ENCODE measurements at regions not wholly inside any gene's neighbourhood (a gene's known extent, or its start where the extent isn't known, plus 50 kb on each side); places are given as distances from the start of the nearest gene placed in this dataset.

DNA sequence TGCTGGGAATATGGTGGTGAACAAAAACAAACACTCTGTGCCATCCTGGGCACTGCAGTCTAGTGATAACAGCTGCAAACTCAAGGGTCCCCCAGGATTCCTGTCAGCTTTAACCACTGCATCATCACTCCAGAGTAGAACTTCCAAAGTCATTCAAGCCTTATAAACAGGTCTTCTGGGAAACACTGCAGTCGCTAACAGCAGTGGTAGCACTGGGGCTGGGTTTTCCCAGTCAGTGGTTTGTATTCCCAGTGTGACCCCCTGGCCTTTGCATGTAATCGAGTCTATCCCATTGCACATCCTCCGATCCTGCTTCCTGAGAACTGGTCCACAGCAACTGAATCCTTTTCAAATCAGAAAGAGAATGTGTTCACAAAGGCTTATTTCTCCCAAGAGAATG lies 623.5 kb downstream of the EDEM1 start:
- H3K36me3 ChIP-seq: no peaks in the 10 kb centered on the region
- no peak for DNase-seq
- H3K27me3 ChIP-seq: no peaks in the 10 kb centered on the region
- no peak overlapping the region for H3K4me3 ChIP-seq (ENCODE audit: low read depth, low read length)
- H3K4me1 ChIP-seq: no peaks in the 10 kb centered on the region
- no peak for TF ChIP-seq CTCF (IDR thresholded peaks at IDR 0.05; ENCODE audit: low read depth, low read length)
- no peaks in the 10 kb centered on the region for H3K9me3 ChIP-seq

DNA sequence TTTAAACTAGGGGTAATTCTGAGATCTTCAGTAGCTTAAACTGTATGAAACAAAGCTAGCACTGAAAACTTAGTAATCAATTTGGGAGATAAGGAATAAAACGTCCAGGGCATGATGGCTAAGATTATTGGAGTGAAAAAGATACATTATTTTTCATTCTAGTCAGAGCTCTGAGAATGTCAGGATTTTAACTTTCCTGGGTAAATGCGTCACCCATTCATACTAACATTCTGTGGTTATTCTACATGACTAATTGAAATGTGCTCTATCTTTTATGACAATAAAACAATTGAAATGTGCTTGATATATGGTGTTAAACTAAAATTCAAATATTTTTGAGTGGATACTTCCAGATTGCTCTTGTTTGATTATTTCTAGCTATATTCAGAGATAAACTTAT lies 626.0 kb downstream of the EDEM1 start:
- Histone ChIP-seq H3K9me3 (no peaks in the 10 kb centered on the region), H3K36me3 (no peaks in the 10 kb centered on the region), H3K4me1 (no peaks in the 10 kb centered on the region), H3K27me3 (no peaks in the 10 kb centered on the region), H3K4me3 (ENCODE audit: low read depth, low read length) (no peak overlapping the region)
- no peak for DNase-seq
- TF ChIP-seq CTCF (IDR thresholded peaks at IDR 0.05; ENCODE audit: low read depth, low read length): no peak

- DNase-seq: no peak
- Histone ChIP-seq H3K36me3 (no peaks in the 10 kb centered on the region), H3K4me1 (no peaks in the 10 kb centered on the region), H3K9me3 (no peaks in the 10 kb centered on the region), H3K27me3 (no peaks in the 10 kb centered on the region), H3K4me3 (ENCODE audit: low read depth, low read length) (no peak overlapping the region)
- TF ChIP-seq CTCF (IDR thresholded peaks at IDR 0.05; ENCODE audit: low read depth, low read length): no peak
Measured at GRCh38 chr3:5822843-5823242, 635.3 kb downstream of the EDEM1 start.

- no peak overlapping the region for H3K4me3 ChIP-seq (ENCODE audit: low read depth, low read length)
- H3K27me3 ChIP-seq: no peaks in the 10 kb centered on the region
- TF ChIP-seq CTCF (IDR thresholded peaks at IDR 0.05; ENCODE audit: low read depth, low read length): no peak
- H3K9me3 ChIP-seq: no peaks in the 10 kb centered on the region
- DNase-seq: no peak
- H3K36me3 ChIP-seq: no peaks in the 10 kb centered on the region
- H3K4me1 ChIP-seq: no peaks in the 10 kb centered on the region
Measured at GRCh38 chr3:5826467-5826866, 639.0 kb downstream of the EDEM1 start.

DNA sequence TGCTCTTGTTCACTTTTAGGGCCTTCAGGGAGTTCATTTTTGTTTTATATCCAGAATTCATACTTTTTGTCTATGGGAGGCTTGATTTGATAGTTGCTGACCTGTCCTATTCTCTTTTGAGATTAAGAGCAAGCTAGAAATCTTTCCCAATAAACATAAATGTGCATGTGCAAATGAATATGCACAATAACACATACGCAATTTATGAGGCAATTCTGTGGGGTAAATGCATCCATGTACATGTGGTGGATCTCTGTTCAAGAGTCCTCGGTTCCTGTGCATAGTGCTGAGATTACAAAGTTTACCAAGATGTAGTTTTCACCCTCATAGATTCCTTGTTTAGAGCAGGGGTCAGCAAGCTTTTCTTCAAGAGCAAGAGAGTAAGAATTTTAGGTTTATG lies 640.7 kb downstream of the EDEM1 start:
- H3K4me1 ChIP-seq: no peaks in the 10 kb centered on the region
- H3K36me3 ChIP-seq: no peaks in the 10 kb centered on the region
- no peak for TF ChIP-seq CTCF (IDR thresholded peaks at IDR 0.05; ENCODE audit: low read depth, low read length)
- DNase-seq: no peak
- no peak overlapping the region for H3K4me3 ChIP-seq (ENCODE audit: low read depth, low read length)
- no peaks in the 10 kb centered on the region for H3K9me3 ChIP-seq
- H3K27me3 ChIP-seq: no peaks in the 10 kb centered on the region

DNA sequence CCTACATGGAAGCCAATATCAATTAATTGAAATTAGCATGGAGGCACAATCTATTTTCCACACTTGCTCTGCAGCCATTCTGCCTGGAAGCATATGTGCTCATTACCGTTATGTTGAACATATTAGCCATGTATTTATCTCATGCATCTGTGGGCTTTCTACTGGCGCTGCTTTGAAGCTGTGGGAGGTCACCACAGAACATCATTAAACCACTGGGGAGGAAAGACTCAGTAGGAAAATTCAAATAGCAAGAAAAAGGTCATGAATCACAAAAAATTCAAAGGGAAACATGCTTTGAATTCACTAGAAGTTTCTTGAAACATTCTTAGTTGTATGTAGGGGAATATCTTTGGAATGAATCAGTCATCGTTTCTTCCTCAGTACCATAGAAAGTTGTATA lies 652.5 kb downstream of the EDEM1 start:
- no peaks in the 10 kb centered on the region for H3K4me1 ChIP-seq
- TF ChIP-seq CTCF (IDR thresholded peaks at IDR 0.05; ENCODE audit: low read depth, low read length): no peak
- no peaks in the 10 kb centered on the region for H3K9me3 ChIP-seq
- no peak for DNase-seq
- no peaks in the 10 kb centered on the region for H3K27me3 ChIP-seq
- no peak overlapping the region for H3K4me3 ChIP-seq (ENCODE audit: low read depth, low read length)
- H3K36me3 ChIP-seq: no peaks in the 10 kb centered on the region
